ENCODE measurements at regions not wholly inside any gene's neighbourhood (a gene's known extent, or its start where the extent isn't known, plus 50 kb on each side); places are given as distances from the start of the nearest gene placed in this dataset.

- WGBS (ENCODE audit: insufficient coverage, insufficient replicate concordance, low lambda C conversion rate, missing lambda C conversion rate) = 0% methylated on average over 2 of the region's 2 CpGs
- FAIRE-seq (no peak), DNase-seq (ENCODE audit: low read depth, low spot score) (peak; percentile 28), ATAC-seq (peak; percentile 93)
- Histone ChIP-seq H3K27me3 (replicated peaks in 1 of 2; ENCODE audit: control insufficient read depth in 2 of 2, insufficient read depth in 2 of 2, low read length in 1 of 2) (no peaks in the 10 kb centered on the region), H3K79me2 (ENCODE audit: control insufficient read depth, insufficient read depth, low read length) (no peaks in the 10 kb centered on the region), H4K20me1 (ENCODE audit: control insufficient read depth, insufficient read depth) (no peaks in the 10 kb centered on the region), H3K4me1 (ENCODE audit: control insufficient read depth, insufficient read depth, low read length) (no peaks in the 10 kb centered on the region), H3K4me2 (ENCODE audit: control insufficient read depth, insufficient read depth) (no peak overlapping the region), H3K4me3 (no peak overlapping the region), H3K27ac (ENCODE audit: control insufficient read depth, insufficient read depth) (no peak overlapping the region), H3K36me3 (ENCODE audit: control insufficient read depth in 2 of 2, insufficient read depth in 2 of 2, low read length in 1 of 2) (no peaks in the 10 kb centered on the region), H2AFZ (ENCODE audit: control insufficient read depth, low read depth, low read length) (no peak overlapping the region), H3K9ac (ENCODE audit: control insufficient read depth, insufficient read depth, low read length) (no peak overlapping the region), H3K9me3 (replicated peaks; ENCODE audit: control insufficient read depth, insufficient read depth, low read length) (no peaks in the 10 kb centered on the region)
- POLR2A ChIA-PET = no interaction called here
- RAD21 ChIA-PET (ENCODE audit: unreplicated experiment) = no interaction called here
- intact Hi-C loops (cut with micrococcal nuclease; ENCODE audit: unreplicated experiment) = no loop called here
- no peak for TF ChIP-seq SMC3 (IDR thresholded peaks at IDR 0.05; ENCODE audit: borderline replicate concordance, low read length)
- no peak for TF ChIP-seq EP300 (IDR thresholded peaks at IDR 0.05; ENCODE audit: borderline replicate concordance in 1 of 2, control insufficient read depth in 1 of 2, low read depth in 2 of 2, low read length in 2 of 2)
- TF ChIP-seq RUNX3 (IDR thresholded peaks at IDR 0.05; ENCODE audit: low read length) = peak; percentile 21; the same call in 1 of the 2 replicates
- TF ChIP-seq MTA3 (IDR thresholded peaks at IDR 0.05; ENCODE audit: borderline replicate concordance, low read length) = no peak
- no peak for TF ChIP-seq HDAC2 (IDR thresholded peaks at IDR 0.05)
- TF ChIP-seq, protein P1, sequence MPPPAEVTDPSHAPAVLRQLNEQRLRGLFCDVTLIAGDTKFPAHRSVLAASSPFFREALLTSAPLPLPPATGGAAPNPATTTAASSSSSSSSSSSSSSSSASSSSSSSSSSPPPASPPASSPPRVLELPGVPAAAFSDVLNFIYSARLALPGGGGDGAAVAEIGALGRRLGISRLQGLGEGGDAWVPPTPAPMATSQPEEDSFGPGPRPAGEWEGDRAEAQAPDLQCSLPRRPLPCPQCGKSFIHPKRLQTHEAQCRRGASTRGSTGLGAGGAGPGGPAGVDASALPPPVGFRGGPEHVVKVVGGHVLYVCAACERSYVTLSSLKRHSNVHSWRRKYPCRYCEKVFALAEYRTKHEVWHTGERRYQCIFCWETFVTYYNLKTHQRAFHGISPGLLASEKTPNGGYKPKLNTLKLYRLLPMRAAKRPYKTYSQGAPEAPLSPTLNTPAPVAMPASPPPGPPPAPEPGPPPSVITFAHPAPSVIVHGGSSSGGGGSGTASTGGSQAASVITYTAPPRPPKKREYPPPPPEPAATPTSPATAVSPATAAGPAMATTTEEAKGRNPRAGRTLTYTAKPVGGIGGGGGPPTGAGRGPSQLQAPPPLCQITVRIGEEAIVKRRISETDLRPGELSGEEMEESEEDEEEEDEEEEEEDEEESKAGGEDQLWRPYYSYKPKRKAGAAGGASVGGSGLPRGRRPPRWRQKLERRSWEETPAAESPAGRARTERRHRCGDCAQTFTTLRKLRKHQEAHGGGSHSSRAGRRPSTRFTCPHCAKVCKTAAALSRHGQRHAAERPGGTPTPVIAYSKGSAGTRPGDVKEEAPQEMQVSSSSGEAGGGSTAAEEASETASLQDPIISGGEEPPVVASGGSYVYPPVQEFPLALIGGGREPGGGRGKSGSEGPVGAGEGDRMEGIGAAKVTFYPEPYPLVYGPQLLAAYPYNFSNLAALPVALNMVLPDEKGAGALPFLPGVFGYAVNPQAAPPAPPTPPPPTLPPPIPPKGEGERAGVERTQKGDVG (CRISPR knock-in tag; IDR thresholded peaks at IDR 0.05) = no peak
- no peak for TF ChIP-seq ZSCAN29 (IDR thresholded peaks at IDR 0.05)
- TF ChIP-seq, protein P2, sequence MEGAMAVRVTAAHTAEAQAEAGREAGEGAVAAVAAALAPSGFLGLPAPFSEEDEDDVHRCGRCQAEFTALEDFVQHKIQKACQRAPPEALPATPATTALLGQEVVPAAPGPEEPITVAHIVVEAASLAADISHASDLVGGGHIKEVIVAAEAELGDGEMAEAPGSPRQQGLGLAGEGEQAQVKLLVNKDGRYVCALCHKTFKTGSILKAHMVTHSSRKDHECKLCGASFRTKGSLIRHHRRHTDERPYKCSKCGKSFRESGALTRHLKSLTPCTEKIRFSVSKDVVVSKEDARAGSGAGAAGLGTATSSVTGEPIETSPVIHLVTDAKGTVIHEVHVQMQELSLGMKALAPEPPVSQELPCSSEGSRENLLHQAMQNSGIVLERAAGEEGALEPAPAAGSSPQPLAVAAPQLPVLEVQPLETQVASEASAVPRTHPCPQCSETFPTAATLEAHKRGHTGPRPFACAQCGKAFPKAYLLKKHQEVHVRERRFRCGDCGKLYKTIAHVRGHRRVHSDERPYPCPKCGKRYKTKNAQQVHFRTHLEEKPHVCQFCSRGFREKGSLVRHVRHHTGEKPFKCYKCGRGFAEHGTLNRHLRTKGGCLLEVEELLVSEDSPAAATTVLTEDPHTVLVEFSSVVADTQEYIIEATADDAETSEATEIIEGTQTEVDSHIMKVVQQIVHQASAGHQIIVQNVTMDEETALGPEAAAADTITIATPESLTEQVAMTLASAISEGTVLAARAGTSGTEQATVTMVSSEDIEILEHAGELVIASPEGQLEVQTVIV (IDR thresholded peaks at IDR 0.05; ENCODE audit: borderline replicate concordance, partially characterized antibody) = no peak
- peak; percentile 39 for TF ChIP-seq SPI1 (IDR thresholded peaks at IDR 0.05; ENCODE audit: borderline replicate concordance, insufficient read depth, low read depth, low read length)
- no peak for TF ChIP-seq NKRF (conservative IDR thresholded peaks at IDR 0.05)
- CTCF ChIA-PET = interaction anchor here (0.6 to 1.6 kb wide), 4 partner anchors 9 to 1593 kb away, joined by 3 to 5 read pairs (median 3); no protein-coding TSS in a partner anchor
- BruUV-seq (replicated peaks) = no TSS peak
- in situ Hi-C loops (cut with MboI) = no loop called here
- SMC1A ChIA-PET (ENCODE audit: uncharacterized antibody, unreplicated experiment) = interaction anchor here (0.8 kb wide), 1 partner anchor 206 kb away, joined by 3 read pairs; no protein-coding TSS in a partner anchor
Measured at GRCh38 chr12:43011383-43011926, 421.9 kb upstream of the PRICKLE1 start.

All from GM12878 (cell line).